Panc1 (cell line): ENCODE measurements at regions not wholly inside any gene's neighbourhood (a gene's known extent, or its start where the extent isn't known, plus 50 kb on each side); places are given as distances from the start of the nearest gene placed in this dataset.

Source experiments
- CTCF ChIP-seq: fragments of 450-650 bp; IDR thresholded peaks from 2 replicates; pipeline ENCODE4 v1.5.1; 2017; ENCODE audit warnings: mild to moderate bottlenecking
- POLR2AphosphoS5 ChIP-seq: IDR thresholded peaks from 2 replicates; pipeline ENCODE4 v1.6.1; 2012; ENCODE audit warnings: mild to moderate bottlenecking, low read depth, low read length, moderate library complexity
- SIN3A ChIP-seq: IDR thresholded peaks from 2 replicates; pipeline ENCODE4 v1.6.1; 2012; ENCODE audit warnings: low read depth, mild to moderate bottlenecking, low read length, moderate library complexity, borderline replicate concordance; ENCODE audit not compliant: insufficient read depth
- TCF7L2 ChIP-seq: IDR thresholded peaks from 2 replicates; pipeline ENCODE4 v1.6.1; 2011; ENCODE audit warnings: mild to moderate bottlenecking, low read depth, low read length, inconsistent platforms
- TF ChIP-seq, protein P1 (sequence below), 2 experiments: IDR thresholded peaks; 2 replicates each; pipeline ENCODE4 v1.6.1; 2011 to 2012; ENCODE audit warnings: low read depth in 2 of 2, control low read depth in 1 of 2, low read length in 1 of 2, mild to moderate bottlenecking in 1 of 2, moderate library complexity in 1 of 2; ENCODE audit not compliant: insufficient read depth in 1 of 2

GRCh38 chr18:64674694-64675093 is 525.8 kb upstream of the LINC00305 start:
- TF ChIP-seq CTCF: no peak
- no peak for TF ChIP-seq POLR2AphosphoS5
- TF ChIP-seq, protein P1, sequence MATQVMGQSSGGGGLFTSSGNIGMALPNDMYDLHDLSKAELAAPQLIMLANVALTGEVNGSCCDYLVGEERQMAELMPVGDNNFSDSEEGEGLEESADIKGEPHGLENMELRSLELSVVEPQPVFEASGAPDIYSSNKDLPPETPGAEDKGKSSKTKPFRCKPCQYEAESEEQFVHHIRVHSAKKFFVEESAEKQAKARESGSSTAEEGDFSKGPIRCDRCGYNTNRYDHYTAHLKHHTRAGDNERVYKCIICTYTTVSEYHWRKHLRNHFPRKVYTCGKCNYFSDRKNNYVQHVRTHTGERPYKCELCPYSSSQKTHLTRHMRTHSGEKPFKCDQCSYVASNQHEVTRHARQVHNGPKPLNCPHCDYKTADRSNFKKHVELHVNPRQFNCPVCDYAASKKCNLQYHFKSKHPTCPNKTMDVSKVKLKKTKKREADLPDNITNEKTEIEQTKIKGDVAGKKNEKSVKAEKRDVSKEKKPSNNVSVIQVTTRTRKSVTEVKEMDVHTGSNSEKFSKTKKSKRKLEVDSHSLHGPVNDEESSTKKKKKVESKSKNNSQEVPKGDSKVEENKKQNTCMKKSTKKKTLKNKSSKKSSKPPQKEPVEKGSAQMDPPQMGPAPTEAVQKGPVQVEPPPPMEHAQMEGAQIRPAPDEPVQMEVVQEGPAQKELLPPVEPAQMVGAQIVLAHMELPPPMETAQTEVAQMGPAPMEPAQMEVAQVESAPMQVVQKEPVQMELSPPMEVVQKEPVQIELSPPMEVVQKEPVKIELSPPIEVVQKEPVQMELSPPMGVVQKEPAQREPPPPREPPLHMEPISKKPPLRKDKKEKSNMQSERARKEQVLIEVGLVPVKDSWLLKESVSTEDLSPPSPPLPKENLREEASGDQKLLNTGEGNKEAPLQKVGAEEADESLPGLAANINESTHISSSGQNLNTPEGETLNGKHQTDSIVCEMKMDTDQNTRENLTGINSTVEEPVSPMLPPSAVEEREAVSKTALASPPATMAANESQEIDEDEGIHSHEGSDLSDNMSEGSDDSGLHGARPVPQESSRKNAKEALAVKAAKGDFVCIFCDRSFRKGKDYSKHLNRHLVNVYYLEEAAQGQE (IDR thresholded peaks at IDR 0.05; ENCODE audit: insufficient read depth in 1 of 2, low read depth in 2 of 2, low read length in 1 of 2): no peak
- TF ChIP-seq TCF7L2: no peak
- no peak for TF ChIP-seq SIN3A
